Breast epithelium (tissue), 3 donors: ENCODE measurements at regions not wholly inside any gene's neighbourhood (a gene's known extent, or its start where the extent isn't known, plus 50 kb on each side); places are given as distances from the start of the nearest gene placed in this dataset.

Experiments used
- CTCF ChIP-seq, 3 donors: fragments of 450-650 bp; IDR thresholded peaks; one replicate each; pipeline ENCODE4 v1.5.1; 2016 to 2017; ENCODE audit warnings: antibody characterized with exemption in 3 of 3, mild to moderate bottlenecking in 3 of 3, moderate library complexity in 3 of 3
- POLR2A ChIP-seq: fragments of 450-650 bp; IDR thresholded peaks from one replicate; pipeline ENCODE4 v1.6.1; 2016; ENCODE audit warnings: antibody characterized with exemption, mild to moderate bottlenecking, moderate library complexity

GRCh38 chr4:181677621-181678020 is 565.6 kb upstream of the TENM3 start:
- TF ChIP-seq CTCF (IDR thresholded peaks at IDR 0.05) (no peak), POLR2A (no peak)
